Stimulated activated CD4-positive, alpha-beta T cell treated with anti-CD3 and anti-CD28 coated beads, Interleukin-15, amount 100 ng/mL, for 48 hours (primary cell): ENCODE measurements at regions not wholly inside any gene's neighbourhood (a gene's known extent, or its start where the extent isn't known, plus 50 kb on each side); places are given as distances from the start of the nearest gene placed in this dataset.
A peak's percentile ranks its signal among the peaks of the same experiment; 100 is the strongest.

Experiments
- DNase-seq, 2 donors: peaks; one replicate each; pipeline ENCODE4 v3.0.0-alpha.2; 2020; ENCODE audit warnings: low read depth in 2 of 2

GRCh38 chr6:8276148-8276547 lies 159.2 kb downstream of the SLC35B3 start:
- DNase-seq, result no peak

GRCh38 chr6:8275667-8276066 lies 159.7 kb downstream of the SLC35B3 start:
- no peak for DNase-seq

- DNase-seq, result no peak
Observed at GRCh38 chr6:8274226-8274625, 161.1 kb downstream of the SLC35B3 start.

GRCh38 chr6:8269872-8270454 lies 165.4 kb downstream of the SLC35B3 start:
- DNase-seq, result no peak

GRCh38 chr6:8269094-8269493 lies 166.3 kb downstream of the SLC35B3 start:
- no peak for DNase-seq

- DNase-seq, result no peak
Observed at GRCh38 chr6:8268606-8269005, 166.3 kb upstream of the EEF1E1 start.

- DNase-seq, result no peak
Observed at GRCh38 chr6:8268156-8268555, 165.8 kb upstream of the EEF1E1 start.

- no peak for DNase-seq
Observed at GRCh38 chr6:8260610-8261009, 158.3 kb upstream of the EEF1E1 start.

- no peak for DNase-seq
Observed at GRCh38 chr6:8246403-8246802, 144.1 kb upstream of the EEF1E1 start.

- no peak for DNase-seq
Observed at GRCh38 chr6:8245726-8246125, 143.4 kb upstream of the EEF1E1 start.

- DNase-seq, result no peak
Observed at GRCh38 chr6:8243475-8243874, 141.1 kb upstream of the EEF1E1 start.

GRCh38 chr6:8242885-8243284 lies 140.5 kb upstream of the EEF1E1 start:
- DNase-seq, result no peak

GRCh38 chr6:8240301-8240700 lies 138.0 kb upstream of the EEF1E1 start:
- no peak for DNase-seq

GRCh38 chr6:8238773-8239683 lies 136.7 kb upstream of the EEF1E1 start:
- no peak for DNase-seq

- no peak for DNase-seq
Observed at GRCh38 chr6:8237668-8238067, 135.3 kb upstream of the EEF1E1 start.

- DNase-seq, result no peak
Observed at GRCh38 chr6:8236956-8237355, 134.6 kb upstream of the EEF1E1 start.

- DNase-seq, result no peak
Observed at GRCh38 chr6:8234321-8234720, 132.0 kb upstream of the EEF1E1 start.

- DNase-seq, result no peak
Observed at GRCh38 chr6:8231956-8232355, 129.6 kb upstream of the EEF1E1 start.

GRCh38 chr6:8229915-8230756 lies 127.8 kb upstream of the EEF1E1 start:
- DNase-seq, result no peak

- DNase-seq, result no peak
Observed at GRCh38 chr6:8225113-8225512, 122.8 kb upstream of the EEF1E1 start.

GRCh38 chr6:8223678-8224077 lies 121.3 kb upstream of the EEF1E1 start:
- DNase-seq, result no peak

GRCh38 chr6:8219352-8219943 lies 117.1 kb upstream of the EEF1E1 start:
- DNase-seq, result peak in 1 of 2 donors; percentile 10
